ENCODE measurements at regions not wholly inside any gene's neighbourhood (a gene's known extent, or its start where the extent isn't known, plus 50 kb on each side); places are given as distances from the start of the nearest gene placed in this dataset.
"Not testable (repeated sequence)": the region's sequence is repeated elsewhere in the genome, so short reads cannot be mapped to it uniquely, and the experiment has no call there.

- no peak for DNase-seq (ENCODE audit: low spot score)
These were observed 235.8 kb downstream of the EN1 start for GRCh38 chr2:118611691-118612090.

- DNase-seq (ENCODE audit: low spot score), result no peak
These were observed 238.3 kb downstream of the EN1 start for GRCh38 chr2:118609138-118609537.

GRCh38 chr2:118607641-118608040 is 239.8 kb downstream of the EN1 start:
- no peak for DNase-seq (ENCODE audit: low spot score)

GRCh38 chr2:118604811-118605210 is 242.6 kb downstream of the EN1 start:
- DNase-seq (ENCODE audit: low spot score), result no peak

- DNase-seq (ENCODE audit: low spot score), result no peak
These were observed 243.1 kb downstream of the EN1 start for GRCh38 chr2:118604371-118604770.

- DNase-seq (ENCODE audit: low spot score), result no peak
These were observed 248.3 kb downstream of the EN1 start for GRCh38 chr2:118599141-118599540.

GRCh38 chr2:118596620-118597019 is 250.8 kb downstream of the EN1 start:
- no peak for DNase-seq (ENCODE audit: low spot score)

GRCh38 chr2:118593257-118593656 is 254.2 kb downstream of the EN1 start:
- no peak for DNase-seq (ENCODE audit: low spot score)

- DNase-seq (ENCODE audit: low spot score), result no peak
These were observed 256.2 kb downstream of the EN1 start for GRCh38 chr2:118591223-118591622.

GRCh38 chr2:118589721-118590120 is 257.7 kb downstream of the EN1 start:
- peak; percentile 40 for DNase-seq (ENCODE audit: low spot score)

- DNase-seq (ENCODE audit: low spot score), result no peak
These were observed 258.6 kb downstream of the EN1 start for GRCh38 chr2:118588850-118589249.

- no peak for DNase-seq (ENCODE audit: low spot score)
These were observed 261.1 kb downstream of the EN1 start for GRCh38 chr2:118586312-118586711.

- DNase-seq (ENCODE audit: low spot score), result no peak
These were observed 262.6 kb downstream of the EN1 start for GRCh38 chr2:118584877-118585276.

- DNase-seq (ENCODE audit: low spot score), result no peak
These were observed 263.2 kb downstream of the EN1 start for GRCh38 chr2:118584062-118584749.

- DNase-seq (ENCODE audit: low spot score), result no peak
These were observed 265.4 kb downstream of the EN1 start for GRCh38 chr2:118582058-118582457.

- no peak for DNase-seq (ENCODE audit: low spot score)
These were observed 266.8 kb downstream of the EN1 start for GRCh38 chr2:118580651-118581050.

GRCh38 chr2:118580107-118580506 is 267.3 kb downstream of the EN1 start:
- no peak for DNase-seq (ENCODE audit: low spot score)

- no peak for DNase-seq (ENCODE audit: low spot score)
These were observed 270.2 kb downstream of the EN1 start for GRCh38 chr2:118577202-118577601.

- no peak for DNase-seq (ENCODE audit: low spot score)
These were observed 271.2 kb downstream of the EN1 start for GRCh38 chr2:118576109-118576855.

- not testable (repeated sequence) for DNase-seq (ENCODE audit: low spot score)
These were observed 275.1 kb downstream of the EN1 start for GRCh38 chr2:118572380-118572779.

GRCh38 chr2:118569876-118570535 is 277.4 kb downstream of the EN1 start:
- DNase-seq (ENCODE audit: low spot score), result no peak

GRCh38 chr2:118568700-118569099 is 278.7 kb downstream of the EN1 start:
- DNase-seq (ENCODE audit: low spot score), result no peak

Data from iPS-NIHi11 (cell line).